Liver (tissue), 8 donors: ENCODE measurements at regions not wholly inside any gene's neighbourhood (a gene's known extent, or its start where the extent isn't known, plus 50 kb on each side); places are given as distances from the start of the nearest gene placed in this dataset.
A peak's percentile ranks its signal among the peaks of the same experiment; 100 is the strongest.

Source experiments
- DNase-seq: peaks from one replicate; pipeline ENCODE4 v3.0.0-alpha.2; 2017; ENCODE audit warnings: low spot score
- H3K27ac ChIP-seq, 2 donors: one replicate each; pipeline ENCODE4 v1.7.0; 2013; ENCODE audit warnings: inconsistent platforms in 2 of 2, low read length in 2 of 2, control low read depth in 1 of 2, low read depth in 1 of 2, mild to moderate bottlenecking in 1 of 2
- H3K27me3 ChIP-seq, 4 donors: one replicate each; pipeline versions ENCODE4 v1.6.1 to v1.7.0; 2013; ENCODE audit warnings: low read length in 3 of 4, inconsistent platforms in 1 of 4, mild to moderate bottlenecking in 1 of 4, moderate library complexity in 1 of 4; ENCODE audit not compliant: control insufficient read depth in 4 of 4, insufficient read depth in 4 of 4
- H3K36me3 ChIP-seq, 4 donors: one replicate each; pipeline versions ENCODE4 v1.6.1 to v1.7.0; 2013; ENCODE audit warnings: low read length in 3 of 4, mild to moderate bottlenecking in 3 of 4, low read depth in 1 of 4, moderate library complexity in 1 of 4; ENCODE audit not compliant: control insufficient read depth in 4 of 4, insufficient read depth in 3 of 4
- H3K4me1 ChIP-seq, 4 donors: one replicate each; pipeline versions ENCODE4 v1.6.1 to v1.7.0; 2013; ENCODE audit warnings: low read length in 3 of 4, mild to moderate bottlenecking in 3 of 4, moderate library complexity in 1 of 4; ENCODE audit not compliant: control insufficient read depth in 4 of 4, insufficient read depth in 4 of 4
- H3K4me3 ChIP-seq, 3 donors: one replicate each; pipeline versions ENCODE4 v1.6.1 to v1.7.0; 2013; ENCODE audit warnings: low read length in 3 of 3, control low read depth in 1 of 3, low read depth in 1 of 3, mild to moderate bottlenecking in 1 of 3
- H3K9ac ChIP-seq, 2 donors: one replicate each; pipeline ENCODE4 v1.7.0; 2013; ENCODE audit warnings: low read length in 2 of 2, mild to moderate bottlenecking in 2 of 2, moderate library complexity in 2 of 2, control low read depth in 1 of 2, low read depth in 1 of 2
- H3K9me3 ChIP-seq, 4 donors: one replicate each; pipeline versions ENCODE4 v1.6.1 to v1.7.0; 2013; ENCODE audit warnings: low read length in 3 of 4; ENCODE audit not compliant: control insufficient read depth in 4 of 4
- EGR1 ChIP-seq, 2 donors: IDR thresholded peaks; 2 replicates each; pipeline ENCODE4 v1.6.1; 2016 to 2018; ENCODE audit warnings: antibody characterized with exemption in 2 of 2, low read depth in 2 of 2
- FOXA1 ChIP-seq: IDR thresholded peaks from 2 replicates; pipeline ENCODE4 v1.6.1; 2016; ENCODE audit warnings: antibody characterized with exemption
- FOXA2 ChIP-seq: IDR thresholded peaks from 2 replicates; pipeline ENCODE4 v1.6.1; 2016; ENCODE audit warnings: antibody characterized with exemption
- GABPA ChIP-seq, 2 donors: IDR thresholded peaks in 1 of 2; conservative IDR thresholded peaks in 1 of 2; 2 replicates each; pipeline ENCODE4 v1.6.1; 2016; ENCODE audit warnings: antibody characterized with exemption in 2 of 2, mild to moderate bottlenecking in 1 of 2, moderate library complexity in 1 of 2
- HNF4A ChIP-seq, 2 donors: conservative IDR thresholded peaks; 2 replicates each; pipeline ENCODE4 v1.6.1; 2016; ENCODE audit warnings: antibody characterized with exemption in 2 of 2, mild to moderate bottlenecking in 2 of 2
- HNF4G ChIP-seq: IDR thresholded peaks from 2 replicates; pipeline ENCODE4 v1.6.1; 2016; ENCODE audit warnings: antibody characterized with exemption
- JUND ChIP-seq, 2 donors: IDR thresholded peaks; 2 replicates each; pipeline ENCODE4 v1.6.1; 2016; ENCODE audit warnings: antibody characterized with exemption in 2 of 2
- NR2F2 ChIP-seq: IDR thresholded peaks from 2 replicates; pipeline ENCODE4 v1.6.1; 2016; ENCODE audit warnings: antibody characterized with exemption
- RAD21 ChIP-seq, 2 donors: IDR thresholded peaks; 2 replicates each; pipeline ENCODE4 v1.6.1; 2016; ENCODE audit warnings: antibody characterized with exemption in 2 of 2, mild to moderate bottlenecking in 2 of 2
- RXRA ChIP-seq, 2 donors: IDR thresholded peaks; 2 replicates each; pipeline ENCODE4 v1.6.1; 2017 to 2018; ENCODE audit warnings: antibody characterized with exemption in 2 of 2, mild to moderate bottlenecking in 1 of 2
- SP1 ChIP-seq: IDR thresholded peaks from 2 replicates; pipeline ENCODE4 v1.6.1; 2018; ENCODE audit warnings: antibody characterized with exemption, mild to moderate bottlenecking
- TAF1 ChIP-seq: conservative IDR thresholded peaks from 2 replicates; pipeline ENCODE4 v1.6.1; 2016; ENCODE audit warnings: antibody characterized with exemption, mild to moderate bottlenecking
- YY1 ChIP-seq: IDR thresholded peaks from 2 replicates; pipeline ENCODE4 v1.6.1; 2016; ENCODE audit warnings: antibody characterized with exemption, mild to moderate bottlenecking
- WGBS: extraction: QIAGEN DNeasy Blood & Tissue Kit; methylation state at CpG from one replicate; pipeline ENCODE4 v1.1.7; 2013; 5-methylcytosine and 5-hydroxymethylcytosine counted together
- TF ChIP-seq, protein P1 (sequence below): IDR thresholded peaks from 2 replicates; pipeline ENCODE4 v1.6.1; 2016; ENCODE audit warnings: antibody characterized with exemption
- TF ChIP-seq, protein P2 (sequence below): fragments of 150-350 bp; IDR thresholded peaks from 2 replicates; pipeline ENCODE4 v1.5.1; 2017; ENCODE audit warnings: improper control_type of control experiment, low read depth, low read length; ENCODE audit not compliant: missing input control
- TF ChIP-seq, protein P3 (sequence below): IDR thresholded peaks from 2 replicates; pipeline ENCODE4 v1.6.1; 2016; ENCODE audit warnings: antibody characterized with exemption, mild to moderate bottlenecking
- TF ChIP-seq, protein P4 (sequence below): IDR thresholded peaks from 2 replicates; pipeline ENCODE4 v1.6.1; 2016; ENCODE audit warnings: antibody characterized with exemption
- TF ChIP-seq, protein P5 (sequence below): IDR thresholded peaks from 2 replicates; pipeline ENCODE4 v1.6.1; 2016; ENCODE audit warnings: antibody characterized with exemption
- donor health status: healthy.
- donor health status: healthy.
- donor health status: healthy.
- donor health status: healthy.
- donor health status: healthy.

DNA sequence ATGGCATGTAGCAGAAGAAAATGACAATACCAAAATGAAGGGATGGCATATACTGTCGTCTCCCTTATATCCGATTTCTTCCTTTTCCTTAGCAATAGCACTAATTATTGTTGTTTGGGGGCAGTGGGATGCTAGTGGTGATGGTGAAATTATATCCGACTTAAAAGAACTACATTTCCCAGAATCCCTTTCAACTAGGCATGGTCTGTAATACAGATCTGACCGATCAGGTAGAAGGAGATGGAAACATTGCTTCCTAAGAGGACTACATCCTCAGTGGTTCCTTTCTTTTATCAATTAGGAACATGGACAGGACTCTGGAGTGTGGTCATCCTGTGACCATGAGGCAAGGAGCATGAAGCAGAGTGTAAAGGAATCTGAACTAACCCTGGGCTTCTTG is 532.6 kb downstream of the CBLN4 start (continued):
- TF ChIP-seq, protein P1, sequence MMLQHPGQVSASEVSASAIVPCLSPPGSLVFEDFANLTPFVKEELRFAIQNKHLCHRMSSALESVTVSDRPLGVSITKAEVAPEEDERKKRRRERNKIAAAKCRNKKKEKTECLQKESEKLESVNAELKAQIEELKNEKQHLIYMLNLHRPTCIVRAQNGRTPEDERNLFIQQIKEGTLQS: no peak

DNA sequence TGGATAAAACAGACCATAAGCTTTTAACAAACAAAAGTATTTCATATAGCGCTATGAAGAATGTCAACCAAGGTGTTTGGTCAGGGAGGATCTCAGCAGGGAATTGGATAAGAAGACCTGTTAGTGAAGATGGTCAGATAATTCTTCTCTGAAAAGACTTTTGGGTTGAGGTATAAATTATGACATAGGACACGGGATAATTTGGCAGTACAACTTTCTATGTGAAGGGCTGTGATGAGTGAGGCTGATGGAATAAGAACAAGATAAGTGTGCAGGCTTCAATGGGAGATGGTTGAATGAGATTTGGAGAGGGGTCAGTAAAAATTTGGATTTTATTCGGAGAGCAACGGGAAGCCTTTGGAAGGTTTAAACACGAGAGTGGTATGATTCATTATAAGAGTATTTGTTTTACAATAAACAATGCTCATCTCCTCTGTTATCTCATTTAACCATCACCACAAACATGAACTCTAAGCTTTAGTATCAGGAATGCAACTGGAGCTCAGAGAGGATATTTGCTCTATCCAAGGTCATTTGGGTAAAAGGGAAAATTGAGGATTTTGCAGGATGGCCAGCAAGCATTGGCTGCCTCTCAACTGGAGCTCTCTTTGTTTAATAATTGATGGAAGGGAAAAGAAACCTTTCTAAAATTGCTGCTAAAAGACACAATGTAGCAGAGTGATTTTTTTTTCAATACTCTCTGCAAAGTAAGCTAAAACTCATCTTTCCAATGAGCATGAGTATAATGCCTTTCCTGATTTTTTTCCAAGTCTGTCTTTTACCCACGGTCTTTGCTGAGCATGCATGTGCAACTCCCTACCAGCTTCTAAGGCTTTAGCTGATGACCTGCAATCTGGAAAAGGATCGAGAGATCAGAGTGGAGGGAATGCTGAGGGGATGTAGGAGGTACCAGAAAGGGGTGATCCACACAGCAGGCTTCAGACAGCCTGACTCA is 534.0 kb downstream of the CBLN4 start:
- no peak for DNase-seq
- WGBS: 32% methylated on average over 7 of the region's 7 CpGs
- Histone ChIP-seq H3K4me1 (peaks cover 3 to 12% (median 8%) of the 10 kb centered on the region in 4 donors), H3K27me3 (no peaks in the 10 kb centered on the region), H3K4me3 (peak overlapping the region in 1 of 3 donors; percentile 24), H3K9ac (no peak overlapping the region), H3K27ac (no peak overlapping the region), H3K9me3 (no peaks in the 10 kb centered on the region), H3K36me3 (no peaks in the 10 kb centered on the region)
- TF ChIP-seq, protein P2, sequence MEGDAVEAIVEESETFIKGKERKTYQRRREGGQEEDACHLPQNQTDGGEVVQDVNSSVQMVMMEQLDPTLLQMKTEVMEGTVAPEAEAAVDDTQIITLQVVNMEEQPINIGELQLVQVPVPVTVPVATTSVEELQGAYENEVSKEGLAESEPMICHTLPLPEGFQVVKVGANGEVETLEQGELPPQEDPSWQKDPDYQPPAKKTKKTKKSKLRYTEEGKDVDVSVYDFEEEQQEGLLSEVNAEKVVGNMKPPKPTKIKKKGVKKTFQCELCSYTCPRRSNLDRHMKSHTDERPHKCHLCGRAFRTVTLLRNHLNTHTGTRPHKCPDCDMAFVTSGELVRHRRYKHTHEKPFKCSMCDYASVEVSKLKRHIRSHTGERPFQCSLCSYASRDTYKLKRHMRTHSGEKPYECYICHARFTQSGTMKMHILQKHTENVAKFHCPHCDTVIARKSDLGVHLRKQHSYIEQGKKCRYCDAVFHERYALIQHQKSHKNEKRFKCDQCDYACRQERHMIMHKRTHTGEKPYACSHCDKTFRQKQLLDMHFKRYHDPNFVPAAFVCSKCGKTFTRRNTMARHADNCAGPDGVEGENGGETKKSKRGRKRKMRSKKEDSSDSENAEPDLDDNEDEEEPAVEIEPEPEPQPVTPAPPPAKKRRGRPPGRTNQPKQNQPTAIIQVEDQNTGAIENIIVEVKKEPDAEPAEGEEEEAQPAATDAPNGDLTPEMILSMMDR: no peak
- TF ChIP-seq YY1: peak; percentile 53
- TF ChIP-seq, protein P3, sequence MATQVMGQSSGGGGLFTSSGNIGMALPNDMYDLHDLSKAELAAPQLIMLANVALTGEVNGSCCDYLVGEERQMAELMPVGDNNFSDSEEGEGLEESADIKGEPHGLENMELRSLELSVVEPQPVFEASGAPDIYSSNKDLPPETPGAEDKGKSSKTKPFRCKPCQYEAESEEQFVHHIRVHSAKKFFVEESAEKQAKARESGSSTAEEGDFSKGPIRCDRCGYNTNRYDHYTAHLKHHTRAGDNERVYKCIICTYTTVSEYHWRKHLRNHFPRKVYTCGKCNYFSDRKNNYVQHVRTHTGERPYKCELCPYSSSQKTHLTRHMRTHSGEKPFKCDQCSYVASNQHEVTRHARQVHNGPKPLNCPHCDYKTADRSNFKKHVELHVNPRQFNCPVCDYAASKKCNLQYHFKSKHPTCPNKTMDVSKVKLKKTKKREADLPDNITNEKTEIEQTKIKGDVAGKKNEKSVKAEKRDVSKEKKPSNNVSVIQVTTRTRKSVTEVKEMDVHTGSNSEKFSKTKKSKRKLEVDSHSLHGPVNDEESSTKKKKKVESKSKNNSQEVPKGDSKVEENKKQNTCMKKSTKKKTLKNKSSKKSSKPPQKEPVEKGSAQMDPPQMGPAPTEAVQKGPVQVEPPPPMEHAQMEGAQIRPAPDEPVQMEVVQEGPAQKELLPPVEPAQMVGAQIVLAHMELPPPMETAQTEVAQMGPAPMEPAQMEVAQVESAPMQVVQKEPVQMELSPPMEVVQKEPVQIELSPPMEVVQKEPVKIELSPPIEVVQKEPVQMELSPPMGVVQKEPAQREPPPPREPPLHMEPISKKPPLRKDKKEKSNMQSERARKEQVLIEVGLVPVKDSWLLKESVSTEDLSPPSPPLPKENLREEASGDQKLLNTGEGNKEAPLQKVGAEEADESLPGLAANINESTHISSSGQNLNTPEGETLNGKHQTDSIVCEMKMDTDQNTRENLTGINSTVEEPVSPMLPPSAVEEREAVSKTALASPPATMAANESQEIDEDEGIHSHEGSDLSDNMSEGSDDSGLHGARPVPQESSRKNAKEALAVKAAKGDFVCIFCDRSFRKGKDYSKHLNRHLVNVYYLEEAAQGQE: peak; percentile 52
- TF ChIP-seq SP1: peak; percentile 57
- no peak for TF ChIP-seq FOXA2
- no peak for TF ChIP-seq GABPA (IDR thresholded peaks at IDR 0.05 in 1 of 2, conservative IDR thresholded peaks at IDR 0.05 in 1 of 2)
- TF ChIP-seq HNF4A (conservative IDR thresholded peaks at IDR 0.05): peak; percentile 85 to 87
- TF ChIP-seq, protein P1: no peak
- TF ChIP-seq RAD21 (IDR thresholded peaks at IDR 0.05): peak; percentile 34 to 49
- TF ChIP-seq, protein P4, sequence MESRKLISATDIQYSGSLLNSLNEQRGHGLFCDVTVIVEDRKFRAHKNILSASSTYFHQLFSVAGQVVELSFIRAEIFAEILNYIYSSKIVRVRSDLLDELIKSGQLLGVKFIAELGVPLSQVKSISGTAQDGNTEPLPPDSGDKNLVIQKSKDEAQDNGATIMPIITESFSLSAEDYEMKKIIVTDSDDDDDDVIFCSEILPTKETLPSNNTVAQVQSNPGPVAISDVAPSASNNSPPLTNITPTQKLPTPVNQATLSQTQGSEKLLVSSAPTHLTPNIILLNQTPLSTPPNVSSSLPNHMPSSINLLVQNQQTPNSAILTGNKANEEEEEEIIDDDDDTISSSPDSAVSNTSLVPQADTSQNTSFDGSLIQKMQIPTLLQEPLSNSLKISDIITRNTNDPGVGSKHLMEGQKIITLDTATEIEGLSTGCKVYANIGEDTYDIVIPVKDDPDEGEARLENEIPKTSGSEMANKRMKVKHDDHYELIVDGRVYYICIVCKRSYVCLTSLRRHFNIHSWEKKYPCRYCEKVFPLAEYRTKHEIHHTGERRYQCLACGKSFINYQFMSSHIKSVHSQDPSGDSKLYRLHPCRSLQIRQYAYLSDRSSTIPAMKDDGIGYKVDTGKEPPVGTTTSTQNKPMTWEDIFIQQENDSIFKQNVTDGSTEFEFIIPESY: peak; percentile 58
- peak in 1 of 2 donors; percentile 67 for TF ChIP-seq JUND (IDR thresholded peaks at IDR 0.05)
- TF ChIP-seq HNF4G: peak; percentile 39
- TF ChIP-seq RXRA (IDR thresholded peaks at IDR 0.05): peak; percentile 66 to 84
- TF ChIP-seq TAF1: no peak
- no peak for TF ChIP-seq NR2F2
- TF ChIP-seq EGR1 (IDR thresholded peaks at IDR 0.05; ENCODE audit: low read depth in 2 of 2): no peak
- TF ChIP-seq FOXA1: no peak
- TF ChIP-seq, protein P5, sequence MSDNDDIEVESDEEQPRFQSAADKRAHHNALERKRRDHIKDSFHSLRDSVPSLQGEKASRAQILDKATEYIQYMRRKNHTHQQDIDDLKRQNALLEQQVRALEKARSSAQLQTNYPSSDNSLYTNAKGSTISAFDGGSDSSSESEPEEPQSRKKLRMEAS: peak; percentile 26
